Pancreas (tissue), 10 donors: ENCODE measurements at regions not wholly inside any gene's neighbourhood (a gene's known extent, or its start where the extent isn't known, plus 50 kb on each side); places are given as distances from the start of the nearest gene placed in this dataset.
A peak's percentile ranks its signal among the peaks of the same experiment; 100 is the strongest.

ENCODE experiments used
- ATAC-seq, 4 donors: fragments of 200-7000 bp; cut with Tn5 transposase; one replicate each; pipeline versions ENCODE4 v1.8.0 to v1.9.1; 2020; ENCODE audit warnings: mild to moderate bottlenecking in 4 of 4, moderate library complexity in 4 of 4
- DNase-seq, 6 donors: peaks; one replicate each; pipeline ENCODE4 v3.0.0-alpha.2; 2020
- FAIRE-seq: peaks from 2 replicates; lab custom pipeline; 2012; peaks lifted over from hg19 to GRCh38; lab: Jason Lieb, UNC
- H3K27ac ChIP-seq, 4 donors: fragments of 200-600 bp; sonication (generic); 1 replicate in 3 of 4; 2 replicates in 1 of 4; pipeline versions ENCODE4 v1.5.0 to v1.8.0; 2020
- H3K27me3 ChIP-seq, 4 donors: fragments of 200-600 bp; one replicate each; pipeline ENCODE4 v1.8.0; 2021
- H3K36me3 ChIP-seq, 3 donors: fragments of 200-600 bp; sonication (generic) in 1 of 3; one replicate each; pipeline versions ENCODE4 v1.5.0 to v1.8.0; 2020 to 2021
- H3K4me1 ChIP-seq, 3 donors: fragments of 200-600 bp; one replicate each; pipeline ENCODE4 v1.8.0; 2021
- H3K4me3 ChIP-seq, 4 donors: fragments of 200-600 bp; sonication (generic) in 2 of 4; one replicate each; pipeline versions ENCODE4 v1.5.0 to v1.8.0; 2020 to 2021
- H3K9me3 ChIP-seq, 4 donors: fragments of 200-600 bp; one replicate each; pipeline ENCODE4 v1.8.0; 2021
- WGBS, 2 donors: extraction: QIAGEN DNeasy Blood & Tissue Kit; methylation state at CpG; one replicate each; pipeline ENCODE4 v1.1.7; 2013; 5-methylcytosine and 5-hydroxymethylcytosine counted together
- intact Hi-C, 3 donors: fragments of 100-400 bp; cut with DNase I; formaldehyde crosslinking; loops; one replicate each; pipeline versions ENCODE4 v1.11.1 to v1.14.2; 2022
- TF ChIP-seq, protein P1 (sequence below), 4 donors: fragments of 200-600 bp; sonication (generic) in 3 of 4; IDR thresholded peaks; one replicate each; pipeline versions ENCODE4 v1.5.0 to v1.8.0; 2021; ENCODE audit warnings: antibody characterized with exemption in 4 of 4
- donor health status: healthy with polysubstance abuse.
- donor health status: DM: no; HTN: no; CAD: no; lungs with moderate emphysema.
- donor health status: DM: no; HTN: no; CAD: no.
- donor health status: control.
- donor health status: control.
- donor health status: Bipolar disorder and iron deficiency.
- donor health status: DM: yes; HTN: yes; CAD: no.
- donor health status: DM: no; HTN: no; CAD: no.
- donor health status: DM: no; HTN: no; CAD: no.
- donor health status: DM: yes; HTN: yes; CAD: no.

DNA sequence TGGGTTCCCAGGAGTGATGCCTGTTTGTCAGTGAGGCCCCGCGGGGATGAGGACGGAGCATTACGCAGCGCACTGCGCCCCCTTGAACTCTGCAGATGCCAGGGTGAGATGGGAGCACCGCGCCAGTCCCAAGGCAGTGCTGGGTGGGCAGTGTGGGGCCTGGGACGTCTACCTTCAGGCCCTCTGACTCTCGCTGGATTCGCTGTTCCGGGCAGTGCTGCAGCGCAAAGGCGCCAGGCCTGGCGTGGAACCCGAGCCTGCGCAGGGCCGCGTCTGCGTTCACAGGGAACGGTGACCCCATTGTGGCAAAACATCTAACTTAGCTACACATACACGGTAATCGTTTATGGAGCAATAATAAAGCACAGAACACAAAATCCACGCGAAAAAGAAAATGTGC lies 257.3 kb downstream of the QKI start:
- ATAC-seq (no peak), DNase-seq (no peak), FAIRE-seq (no peak)
- Histone ChIP-seq H3K4me1 (no peaks in the 10 kb centered on the region), H3K27me3 (no peaks in the 10 kb centered on the region), H3K4me3 (no peak overlapping the region), H3K9me3 (no peaks in the 10 kb centered on the region), H3K36me3 (no peaks in the 10 kb centered on the region), H3K27ac (no peak overlapping the region)
- intact Hi-C loops, result no loop called here
- WGBS, 2 donors, result 91 to 92% methylated on average over 25 of the region's 25 CpGs
- TF ChIP-seq, protein P1, sequence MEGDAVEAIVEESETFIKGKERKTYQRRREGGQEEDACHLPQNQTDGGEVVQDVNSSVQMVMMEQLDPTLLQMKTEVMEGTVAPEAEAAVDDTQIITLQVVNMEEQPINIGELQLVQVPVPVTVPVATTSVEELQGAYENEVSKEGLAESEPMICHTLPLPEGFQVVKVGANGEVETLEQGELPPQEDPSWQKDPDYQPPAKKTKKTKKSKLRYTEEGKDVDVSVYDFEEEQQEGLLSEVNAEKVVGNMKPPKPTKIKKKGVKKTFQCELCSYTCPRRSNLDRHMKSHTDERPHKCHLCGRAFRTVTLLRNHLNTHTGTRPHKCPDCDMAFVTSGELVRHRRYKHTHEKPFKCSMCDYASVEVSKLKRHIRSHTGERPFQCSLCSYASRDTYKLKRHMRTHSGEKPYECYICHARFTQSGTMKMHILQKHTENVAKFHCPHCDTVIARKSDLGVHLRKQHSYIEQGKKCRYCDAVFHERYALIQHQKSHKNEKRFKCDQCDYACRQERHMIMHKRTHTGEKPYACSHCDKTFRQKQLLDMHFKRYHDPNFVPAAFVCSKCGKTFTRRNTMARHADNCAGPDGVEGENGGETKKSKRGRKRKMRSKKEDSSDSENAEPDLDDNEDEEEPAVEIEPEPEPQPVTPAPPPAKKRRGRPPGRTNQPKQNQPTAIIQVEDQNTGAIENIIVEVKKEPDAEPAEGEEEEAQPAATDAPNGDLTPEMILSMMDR (IDR thresholded peaks at IDR 0.05), result no peak

DNA sequence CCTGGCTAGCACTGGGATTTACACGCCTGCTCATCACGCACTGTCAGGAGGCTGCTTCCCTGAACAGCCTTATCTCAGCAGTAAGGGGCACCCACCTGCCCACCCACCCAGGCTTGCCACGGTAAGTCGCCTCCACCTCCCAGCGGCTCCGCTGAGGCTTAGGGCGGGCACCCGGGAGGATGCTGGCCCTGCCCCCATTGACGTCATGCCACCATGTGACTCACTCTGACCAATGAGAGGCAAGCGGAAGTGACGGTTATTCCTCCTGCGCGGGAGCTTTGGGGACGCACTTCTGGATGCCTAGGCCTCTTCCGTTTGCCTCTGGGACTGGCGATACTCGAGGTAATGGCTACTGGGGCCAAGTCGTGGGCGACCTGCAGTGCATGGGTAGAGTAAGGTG lies 256.8 kb downstream of the QKI start:
- Histone ChIP-seq H3K4me3 (no peak overlapping the region), H3K36me3 (no peaks in the 10 kb centered on the region), H3K4me1 (no peaks in the 10 kb centered on the region), H3K27ac (no peak overlapping the region), H3K27me3 (no peaks in the 10 kb centered on the region), H3K9me3 (no peaks in the 10 kb centered on the region)
- WGBS, 2 donors, result 87 to 92% methylated on average over 19 of the region's 19 CpGs
- ATAC-seq (no peak), DNase-seq (peak in 1 of 6 donors; percentile 58), FAIRE-seq (no peak)
- intact Hi-C loops, result no loop called here
- TF ChIP-seq, protein P1 (IDR thresholded peaks at IDR 0.05), result no peak

DNA sequence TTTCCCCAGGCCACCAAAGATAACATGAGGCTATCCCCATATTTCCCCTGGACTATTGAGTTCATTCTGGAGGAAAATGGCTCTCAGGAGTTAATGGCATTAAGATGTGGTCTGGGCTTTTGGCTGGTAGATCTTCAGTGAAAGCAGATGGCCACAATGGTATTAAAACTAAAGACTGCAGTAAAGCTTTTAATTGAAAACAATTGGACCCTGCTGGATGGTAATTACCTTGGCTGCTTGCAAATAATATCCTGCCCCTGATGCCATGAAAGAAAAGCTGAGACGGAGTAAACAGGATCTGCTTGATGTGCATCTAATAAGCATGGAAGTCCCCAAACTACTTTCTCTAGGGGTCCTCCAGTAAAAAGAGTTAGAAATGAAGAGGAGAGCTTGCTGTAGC lies 255.8 kb downstream of the QKI start:
- TF ChIP-seq, protein P1 (IDR thresholded peaks at IDR 0.05), result no peak
- no peak for FAIRE-seq
- no peak for ATAC-seq
- Histone ChIP-seq H3K9me3 (no peaks in the 10 kb centered on the region), H3K27me3 (no peaks in the 10 kb centered on the region), H3K36me3 (no peaks in the 10 kb centered on the region), H3K27ac (no peak overlapping the region), H3K4me3 (no peak overlapping the region), H3K4me1 (no peaks in the 10 kb centered on the region)
- intact Hi-C loops, result no loop called here
- DNase-seq, result no peak
- 85 to 91% methylated on average over 1 of the region's 1 CpG for WGBS, 2 donors

DNA sequence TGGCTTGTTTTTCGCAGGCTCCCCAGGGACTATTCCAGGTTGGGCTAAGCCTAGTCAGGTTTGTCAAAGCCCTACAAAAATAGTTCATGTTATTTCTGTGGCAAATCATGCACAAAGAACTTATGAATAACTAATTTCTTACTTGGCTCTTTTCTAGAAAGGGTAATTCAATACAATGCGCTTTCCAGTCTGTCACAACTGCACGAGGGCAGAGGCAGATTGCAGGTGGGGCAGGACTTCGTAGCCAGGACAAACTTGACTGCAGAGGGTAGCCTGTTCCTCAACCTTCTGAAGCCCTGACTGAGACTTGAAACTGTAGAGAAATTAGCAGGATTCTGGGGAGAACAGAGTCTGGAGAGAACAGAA lies 253.5 kb downstream of the QKI start:
- no peak overlapping the region for H3K27ac ChIP-seq
- ATAC-seq, result no peak

DNA sequence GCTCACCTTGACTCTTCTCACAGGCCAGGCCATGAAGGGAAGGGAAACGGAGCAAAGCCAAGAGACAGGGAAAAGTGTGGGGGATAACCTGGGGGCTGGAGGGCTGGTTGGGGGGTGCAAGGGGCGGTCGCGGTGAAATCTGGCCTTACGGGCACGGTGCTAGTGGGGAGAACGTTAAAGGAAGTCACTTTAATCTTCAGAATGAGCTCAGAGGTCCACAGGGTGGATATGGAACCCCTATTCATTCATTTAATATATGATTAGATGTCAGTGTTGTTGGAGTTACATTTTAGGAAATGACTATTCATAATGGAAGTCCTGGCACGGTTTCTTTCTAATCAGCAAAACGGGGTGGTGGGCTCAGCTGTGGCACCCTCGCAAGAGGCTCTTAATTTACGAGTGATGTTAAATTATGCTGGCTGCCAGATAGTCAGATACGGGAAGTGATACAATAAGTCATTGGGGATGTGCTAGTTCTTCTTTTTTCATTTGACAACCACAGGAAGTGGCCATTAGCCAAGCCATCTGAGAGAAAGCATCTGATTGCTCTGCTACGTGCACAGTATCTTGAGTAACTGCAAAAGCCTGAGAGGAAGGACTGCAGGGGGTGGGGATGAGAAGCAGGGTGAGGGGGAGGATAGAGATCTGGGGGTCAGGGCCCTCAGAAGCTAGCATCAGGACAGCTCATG lies 253.0 kb downstream of the QKI start:
- Histone ChIP-seq H3K4me3 (no peak overlapping the region), H3K9me3 (no peaks in the 10 kb centered on the region), H3K27me3 (no peaks in the 10 kb centered on the region), H3K36me3 (no peaks in the 10 kb centered on the region), H3K27ac (no peak overlapping the region), H3K4me1 (no peaks in the 10 kb centered on the region)
- peak in 3 of 4 donors; percentile 34 to 87 (median 85) for ATAC-seq
- no peak for FAIRE-seq
- DNase-seq, result peak in 1 of 6 donors; percentile 52
- TF ChIP-seq, protein P1 (IDR thresholded peaks at IDR 0.05), result no peak
- intact Hi-C loops, result no loop called here
- WGBS, 2 donors, result 62 to 76% methylated on average over 13 of the region's 13 CpGs

More for the DNA sequence above, 253.5 kb downstream of the QKI start:
- Histone ChIP-seq H3K36me3 (no peaks in the 10 kb centered on the region), H3K27me3 (no peaks in the 10 kb centered on the region), H3K4me3 (no peak overlapping the region), H3K4me1 (no peaks in the 10 kb centered on the region), H3K9me3 (no peaks in the 10 kb centered on the region)
- FAIRE-seq (no peak), DNase-seq (no peak)
- 45 to 65% methylated on average over 4 of the region's 4 CpGs for WGBS, 2 donors
- TF ChIP-seq, protein P1 (IDR thresholded peaks at IDR 0.05), result no peak
- intact Hi-C loops, result no loop called here
